ENCODE measurements at regions not wholly inside any gene's neighbourhood (a gene's known extent, or its start where the extent isn't known, plus 50 kb on each side); places are given as distances from the start of the nearest gene placed in this dataset.
"Not testable (repeated sequence)": the region's sequence is repeated elsewhere in the genome, so short reads cannot be mapped to it uniquely, and the experiment has no call there.

DNA sequence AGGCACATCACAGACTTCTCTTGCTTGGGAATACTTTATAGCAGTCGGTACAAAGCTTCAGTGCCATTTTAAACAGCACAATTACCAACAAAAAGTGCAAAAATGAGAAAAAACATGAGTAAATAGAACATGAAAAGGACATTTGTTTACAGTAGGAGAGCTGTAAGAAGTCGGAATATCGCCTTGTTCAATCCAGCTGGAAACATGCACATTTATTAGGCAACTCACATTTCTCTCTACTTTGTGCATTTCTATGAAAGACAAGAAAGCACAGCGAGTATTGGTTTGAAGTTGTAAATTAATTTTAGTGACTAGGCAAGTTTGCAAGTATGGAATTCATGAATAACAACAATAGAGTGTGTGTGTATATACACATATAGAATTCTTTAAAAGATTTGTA is 484.7 kb downstream of the DACH1 start:
- no peak for ATAC-seq

DNA sequence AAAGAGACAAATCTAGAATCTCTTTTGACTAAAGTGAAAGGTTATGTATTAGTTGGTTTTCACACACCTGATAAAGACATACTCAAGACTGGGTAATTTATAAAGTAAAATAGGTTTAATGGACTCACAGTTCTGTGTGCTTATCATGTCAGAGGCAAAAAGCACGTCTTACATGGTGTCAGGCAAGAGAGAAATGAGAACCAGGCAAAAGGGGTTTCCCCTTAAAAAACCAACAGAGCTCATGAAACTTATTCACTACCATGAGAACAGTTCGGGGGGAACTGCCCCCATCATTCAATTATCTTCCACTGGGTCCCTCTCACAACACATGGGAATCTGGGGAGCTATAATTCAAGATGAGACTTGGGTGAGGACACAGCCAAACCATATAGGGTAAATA is 486.8 kb downstream of the DACH1 start:
- ATAC-seq = no peak

DNA sequence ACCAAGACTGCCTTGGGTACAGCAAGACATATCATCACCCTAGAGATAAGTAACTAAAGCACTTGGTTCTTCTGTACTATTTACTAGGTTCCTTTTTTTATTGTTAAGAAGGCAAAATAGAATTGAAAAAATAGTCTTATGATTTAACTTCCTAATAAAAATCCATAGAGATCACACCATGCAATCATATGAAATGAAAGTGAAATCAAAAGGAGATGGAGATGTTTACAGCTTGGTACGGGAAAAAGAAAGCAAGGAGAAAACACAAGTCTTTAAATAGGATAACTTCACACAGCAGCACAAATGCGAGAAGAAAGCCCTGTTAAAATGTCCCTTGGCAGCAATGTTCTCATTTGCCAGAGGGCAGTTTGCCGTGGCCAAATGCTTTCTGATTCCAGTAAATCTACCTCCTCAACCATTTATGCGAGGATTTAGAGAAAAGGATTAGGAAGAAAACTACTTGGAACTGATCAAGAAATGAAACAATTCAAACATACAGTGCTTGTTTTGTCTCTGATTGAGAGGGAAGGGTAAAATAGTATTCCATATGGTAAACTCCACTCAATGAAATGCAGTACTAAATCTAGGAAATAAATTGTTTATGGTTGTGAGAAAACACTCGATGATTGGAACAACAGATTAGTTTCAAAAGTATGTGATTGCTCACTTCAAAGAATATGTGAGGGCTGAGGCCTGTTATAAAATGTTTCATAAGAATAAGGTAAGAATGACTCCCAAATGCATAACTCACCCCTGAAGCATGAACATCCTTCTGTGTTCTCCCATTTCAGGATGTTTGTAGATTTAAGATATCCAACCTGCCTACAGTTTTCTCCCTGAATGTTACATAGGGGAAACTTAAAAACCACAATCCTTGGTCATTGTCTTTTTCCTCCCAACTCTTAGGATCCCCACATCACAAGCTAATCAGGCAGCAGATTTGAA is 487.8 kb downstream of the DACH1 start:
- ATAC-seq = no peak

DNA sequence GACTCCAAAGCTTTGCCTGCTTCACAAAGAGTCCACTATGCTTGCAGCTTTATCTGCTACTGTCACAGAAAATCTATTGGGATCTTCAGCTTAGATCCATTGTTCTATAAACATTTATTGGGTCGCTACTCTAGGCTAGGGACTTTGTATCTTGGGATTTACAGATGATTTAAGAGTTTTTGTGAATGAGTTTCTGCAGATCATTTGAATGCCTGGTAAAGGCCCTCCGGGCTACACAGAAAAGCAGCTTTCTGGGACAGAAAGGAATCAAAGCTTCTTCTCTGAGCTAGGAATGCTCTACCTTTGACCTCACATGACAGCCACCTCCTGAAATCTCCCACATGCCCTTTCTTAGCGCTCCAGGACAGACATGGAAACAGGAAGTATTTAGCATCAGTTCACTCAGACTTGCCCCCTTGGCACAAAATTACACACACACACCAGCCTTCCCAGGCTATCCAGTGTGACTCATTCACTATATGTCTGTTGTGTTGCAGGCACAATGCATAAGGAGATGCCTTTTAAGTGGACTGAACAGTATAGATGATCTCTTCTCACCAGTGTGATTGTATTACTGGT is 492.4 kb downstream of the DACH1 start:
- no peak for ATAC-seq

DNA sequence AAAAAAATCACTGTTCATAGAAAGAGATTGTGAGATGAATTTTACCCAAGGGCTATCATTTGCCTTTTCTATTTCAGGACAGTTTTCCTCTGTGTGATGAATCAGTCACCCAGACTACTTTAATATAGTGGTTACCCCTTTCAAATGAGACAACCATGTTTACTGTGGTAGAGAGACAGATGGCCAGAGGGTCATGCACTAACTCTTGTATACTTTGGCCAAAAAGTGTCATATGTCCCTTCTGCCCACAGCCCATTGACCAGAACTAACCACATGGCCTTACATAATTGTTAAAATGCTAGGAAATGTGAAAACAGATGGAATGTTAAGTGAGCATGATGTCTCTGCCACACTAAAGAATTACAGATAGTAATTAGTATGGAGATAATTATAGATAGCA is 498.7 kb downstream of the DACH1 start:
- no peak for ATAC-seq

DNA sequence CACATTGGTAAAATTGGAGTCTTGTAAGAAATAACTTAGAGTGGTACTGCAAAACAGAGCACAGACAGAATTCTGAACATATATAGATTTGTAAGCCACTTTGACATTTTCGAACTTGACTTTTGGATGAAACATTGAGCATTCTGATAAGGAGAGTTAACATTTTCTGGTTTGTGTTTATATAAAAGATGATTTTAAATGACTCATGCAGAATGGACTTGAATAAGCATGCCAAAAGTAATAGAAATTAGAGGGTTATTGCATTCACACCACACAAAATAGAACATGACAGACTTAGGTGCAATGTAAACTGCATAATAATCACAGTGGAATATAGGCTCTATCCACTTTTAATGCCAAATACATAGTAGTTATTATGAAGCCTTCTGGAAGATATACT is 507.0 kb downstream of the DACH1 start:
- no peak for ATAC-seq

DNA sequence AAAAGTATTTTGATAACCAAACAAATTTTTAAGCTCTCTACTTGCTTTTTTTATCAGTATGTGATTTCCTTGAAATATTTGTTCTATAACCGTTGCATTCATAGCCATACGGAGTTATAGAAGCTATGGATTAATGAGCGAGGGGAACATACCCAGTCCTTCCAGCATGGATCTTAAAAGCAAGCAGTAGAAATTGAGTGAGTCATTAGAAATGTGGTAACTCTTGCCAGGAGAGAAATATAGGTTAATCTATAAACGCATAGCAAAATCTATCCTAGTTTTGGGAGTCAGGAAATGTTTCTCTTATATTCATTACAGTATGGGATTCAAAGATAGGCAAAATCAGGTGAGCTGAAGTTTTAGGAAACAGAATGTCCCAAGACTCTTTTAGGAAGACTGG is 507.4 kb downstream of the DACH1 start:
- ATAC-seq = no peak

DNA sequence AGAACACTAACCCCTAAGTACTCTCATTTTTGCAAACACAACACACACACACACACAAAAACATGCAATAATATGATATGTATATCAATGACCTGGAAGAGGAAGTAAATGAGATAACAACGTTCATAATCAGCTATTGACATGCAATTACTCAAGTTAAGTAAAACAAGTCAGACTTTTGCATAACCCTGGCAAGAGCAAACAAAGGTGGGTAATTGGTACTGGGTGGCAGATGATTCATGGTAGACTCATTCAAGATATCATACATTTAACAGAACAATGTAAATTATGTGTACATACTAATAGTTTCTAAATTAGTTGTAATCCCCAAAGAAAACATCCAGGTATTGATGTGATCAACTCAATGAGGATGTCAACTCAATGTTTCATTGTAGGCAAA is 508.8 kb downstream of the DACH1 start:
- no peak for ATAC-seq

DNA sequence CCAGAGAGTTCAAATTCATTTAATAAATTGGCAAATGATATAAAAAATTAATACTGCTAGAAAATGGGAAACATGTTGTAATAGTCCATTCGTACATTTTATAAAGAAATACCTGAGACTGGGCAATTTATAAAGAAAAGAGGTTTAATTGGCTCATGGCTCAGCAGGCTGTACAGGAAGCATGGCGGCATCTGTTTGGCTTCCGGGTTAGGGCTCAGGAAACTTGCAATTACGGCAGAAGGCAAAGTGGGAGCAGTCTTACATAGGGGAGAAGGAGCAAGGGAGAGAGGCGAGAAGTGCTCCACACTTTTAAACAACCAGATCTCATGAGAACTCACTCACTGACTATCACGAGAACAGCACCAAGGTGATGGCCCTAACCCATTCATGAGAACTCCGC is 512.0 kb downstream of the DACH1 start:
- ATAC-seq = no peak

DNA sequence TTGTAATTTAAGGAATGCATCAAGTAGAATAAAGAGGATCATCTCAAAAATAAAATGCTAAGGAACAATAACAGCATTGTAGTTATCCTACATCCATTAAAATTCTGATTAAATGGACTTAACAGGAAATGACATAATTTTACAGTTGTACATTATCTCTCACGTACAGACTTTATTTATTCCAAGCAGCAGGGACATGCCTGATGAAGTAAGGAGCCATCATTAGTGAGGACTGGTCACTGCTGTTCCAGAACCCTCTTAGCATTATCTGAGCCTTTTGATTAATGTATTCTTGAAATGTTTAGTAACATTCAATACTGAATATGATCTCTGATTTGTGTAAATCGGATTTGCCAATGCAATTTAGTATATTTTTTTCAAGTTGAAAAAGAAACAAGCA is 516.1 kb downstream of the DACH1 start:
- no peak for ATAC-seq

DNA sequence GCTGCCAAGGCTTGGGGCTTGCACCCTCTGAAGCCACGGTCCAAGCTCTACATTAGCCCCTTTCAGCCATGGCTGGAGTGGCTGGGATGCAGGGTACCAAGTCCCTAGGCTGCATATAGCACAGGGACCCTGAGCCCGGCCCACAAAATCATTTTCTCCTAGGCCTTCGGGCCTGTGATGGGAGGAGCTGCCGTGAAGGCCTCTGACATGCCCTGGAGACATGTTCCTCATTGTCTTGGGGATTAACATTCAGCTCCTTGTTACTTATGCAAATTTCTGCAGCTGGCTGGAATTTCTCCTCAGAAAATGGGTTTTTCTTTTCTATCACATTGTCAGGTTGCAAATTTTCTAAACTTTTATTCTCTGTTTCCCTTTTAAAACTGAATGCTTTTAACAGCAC is 521.1 kb downstream of the DACH1 start:
- not testable (repeated sequence) for ATAC-seq

DNA sequence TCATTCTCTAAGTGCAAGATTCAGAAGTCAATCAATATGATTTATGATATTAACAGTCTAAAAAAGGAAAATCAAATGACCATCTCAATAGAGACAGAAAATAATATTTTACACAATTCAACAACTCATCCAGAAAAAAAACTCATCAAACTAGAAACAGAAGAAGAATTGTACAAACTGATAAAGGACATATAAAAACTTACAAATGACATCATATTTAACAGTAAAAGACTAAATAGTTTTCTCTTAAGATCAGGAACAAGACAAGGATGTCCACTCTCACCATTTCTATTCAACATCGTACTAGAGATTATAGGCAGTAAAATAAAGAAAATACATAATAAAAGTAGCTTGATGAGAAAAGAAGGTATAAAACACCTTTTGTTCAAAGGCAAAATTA is 527.3 kb downstream of the DACH1 start:
- no peak for ATAC-seq

DNA sequence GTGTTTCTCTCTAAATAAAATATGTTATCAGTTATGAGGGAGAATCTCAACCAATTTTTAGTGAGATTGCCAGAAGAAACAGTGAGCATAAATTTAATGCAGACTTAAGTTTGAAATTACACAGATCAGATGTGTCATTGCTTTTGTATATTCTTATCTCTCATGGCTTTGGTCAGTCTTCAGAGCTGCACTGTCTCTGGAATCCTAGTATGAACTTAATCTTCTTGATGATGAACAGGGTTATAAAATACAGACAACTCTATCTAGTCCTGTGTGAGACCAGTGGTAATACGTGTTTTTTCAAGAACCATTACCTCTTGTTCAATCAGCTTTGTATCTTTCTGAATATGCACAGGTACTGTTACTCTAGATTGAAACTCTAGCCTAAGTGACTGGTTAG is 528.0 kb downstream of the DACH1 start:
- no peak for ATAC-seq

DNA sequence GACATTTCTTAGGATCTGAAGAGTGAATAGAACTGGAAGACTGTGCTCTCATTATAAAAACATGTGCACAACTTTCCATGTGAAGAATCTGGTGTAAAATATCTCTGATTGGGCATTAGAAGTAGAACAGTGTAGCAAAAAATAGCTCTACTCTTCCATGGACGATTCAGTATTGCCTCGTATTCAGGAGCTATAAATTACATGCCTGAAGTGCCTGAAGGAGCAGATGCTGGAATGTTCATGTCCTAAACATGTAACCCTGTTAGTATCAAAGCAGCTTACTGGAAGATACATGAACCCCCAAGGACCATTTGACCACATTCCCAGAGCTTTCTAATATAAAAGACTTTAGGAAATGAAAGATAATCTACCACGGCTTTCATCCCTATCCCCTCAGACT is 528.9 kb downstream of the DACH1 start:
- no peak for ATAC-seq

DNA sequence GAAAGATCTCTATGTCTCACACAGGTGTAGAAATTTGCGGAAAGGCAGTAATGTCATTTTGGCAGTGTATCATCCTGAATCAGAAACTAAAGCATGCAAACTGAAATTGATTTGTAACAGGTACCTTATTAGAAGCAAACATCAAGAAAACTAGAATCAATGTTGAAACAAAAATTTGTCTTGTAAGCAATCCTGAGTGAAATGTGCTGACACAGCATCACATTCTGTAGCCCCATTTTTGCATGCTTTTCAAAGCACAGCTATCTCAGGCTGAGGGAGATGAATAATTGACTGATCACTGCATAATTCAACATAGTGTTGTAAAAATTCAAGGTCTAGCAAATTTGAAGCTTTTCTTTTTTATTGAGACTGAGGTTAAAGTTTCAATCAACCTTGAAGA is 539.7 kb downstream of the DACH1 start:
- no peak for ATAC-seq

DNA sequence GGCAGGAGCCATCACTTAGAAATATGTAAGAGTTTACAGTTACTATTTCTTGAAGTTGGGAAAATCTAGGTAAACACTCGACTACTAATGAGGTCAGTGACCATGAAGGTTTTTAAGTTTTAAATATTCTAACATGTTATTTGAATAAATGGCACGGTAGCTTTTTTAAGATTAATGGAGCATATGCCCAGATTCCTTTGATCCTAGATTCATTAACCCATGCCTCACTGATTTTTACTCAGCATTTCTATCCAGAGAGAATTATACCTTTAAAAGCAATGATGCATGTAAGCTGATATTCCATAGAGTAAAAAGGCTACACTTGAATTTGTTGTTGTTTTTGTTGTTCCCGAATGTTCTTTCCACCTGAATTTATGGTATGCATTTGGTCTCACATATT is 541.4 kb downstream of the DACH1 start:
- ATAC-seq = no peak

DNA sequence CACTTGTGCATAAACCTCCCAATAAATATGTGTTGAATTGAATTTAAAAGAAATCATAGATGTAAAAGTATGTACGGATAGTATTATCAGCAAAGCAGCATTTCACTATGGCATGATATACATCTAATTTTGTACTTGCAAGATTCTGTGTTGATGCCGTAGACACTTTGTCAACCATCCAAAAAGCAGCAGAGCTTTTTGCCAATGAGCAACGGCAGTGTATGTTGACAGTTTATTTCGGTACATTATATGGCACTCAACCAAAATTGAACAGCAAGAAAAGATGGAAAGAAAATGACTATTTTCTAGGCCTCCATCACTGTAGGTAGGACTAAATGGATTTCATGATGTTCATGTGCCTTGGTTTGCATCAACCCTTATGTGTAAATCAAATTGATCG is 543.7 kb downstream of the DACH1 start:
- no peak for ATAC-seq

DNA sequence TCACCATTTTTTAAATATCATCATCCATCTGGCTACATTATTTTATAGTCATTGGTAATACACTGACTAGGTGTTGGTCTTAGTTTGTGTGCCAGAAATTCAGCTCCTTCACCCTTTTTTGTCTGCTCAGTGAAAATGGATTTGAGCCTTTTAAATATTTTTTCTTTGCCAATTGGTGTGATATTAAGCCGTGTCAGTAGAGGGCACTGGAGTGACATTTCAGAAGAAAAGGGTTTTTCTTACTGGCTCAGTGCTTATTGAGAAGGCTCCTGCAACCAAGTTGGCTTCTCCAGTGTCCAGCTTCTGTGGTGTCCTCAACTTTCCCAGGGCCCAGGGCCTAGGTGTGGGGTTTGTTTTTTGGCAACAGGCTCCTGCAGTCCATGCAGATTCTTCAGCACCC is 546.6 kb downstream of the DACH1 start:
- ATAC-seq = no peak

DNA sequence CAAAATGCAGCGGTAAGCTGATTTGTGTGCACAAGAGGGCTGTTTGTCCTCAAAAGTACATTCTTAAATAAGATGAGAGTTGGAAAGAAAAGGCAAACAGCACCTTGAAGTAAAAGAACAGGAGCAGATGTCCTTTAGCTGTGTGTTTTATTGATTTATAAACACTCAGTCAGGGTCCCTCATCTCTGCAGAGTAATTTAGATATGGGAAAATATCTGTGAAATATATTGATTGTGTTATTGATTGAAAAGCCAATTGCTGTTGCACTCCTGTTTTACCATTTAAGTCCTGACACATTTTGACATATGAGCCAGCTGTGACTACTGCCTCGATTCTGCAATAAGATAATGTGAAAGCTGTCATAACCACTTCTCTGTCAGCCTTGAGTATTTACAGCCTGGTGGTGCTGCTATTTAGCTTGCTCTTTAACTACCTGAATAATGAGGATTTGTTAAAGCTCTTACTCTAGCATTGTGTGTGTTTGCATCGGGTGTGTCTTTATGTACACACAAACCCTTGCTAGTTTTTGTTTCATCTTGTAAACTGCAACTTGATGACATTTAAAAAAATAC is 550.1 kb downstream of the DACH1 start:
- ATAC-seq = no peak

DNA sequence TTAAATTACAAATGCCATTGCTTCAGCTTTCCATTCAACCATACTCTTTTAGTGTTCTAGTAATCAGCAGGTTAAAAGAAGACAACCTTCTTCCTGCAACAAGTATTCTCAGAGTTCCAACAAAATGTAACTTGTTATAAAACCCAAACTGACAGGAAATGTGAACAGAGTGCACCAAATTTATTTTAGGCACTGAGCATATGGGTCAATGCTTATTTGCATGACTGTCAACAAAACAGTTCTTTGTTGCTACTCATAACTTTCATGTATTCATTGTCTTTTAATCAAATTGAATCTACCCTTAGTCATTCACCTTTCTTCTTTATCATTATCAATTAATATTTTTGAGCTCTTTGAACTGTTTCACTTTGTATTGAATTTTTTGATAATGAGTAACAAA is 554.1 kb downstream of the DACH1 start:
- no peak for ATAC-seq

DNA sequence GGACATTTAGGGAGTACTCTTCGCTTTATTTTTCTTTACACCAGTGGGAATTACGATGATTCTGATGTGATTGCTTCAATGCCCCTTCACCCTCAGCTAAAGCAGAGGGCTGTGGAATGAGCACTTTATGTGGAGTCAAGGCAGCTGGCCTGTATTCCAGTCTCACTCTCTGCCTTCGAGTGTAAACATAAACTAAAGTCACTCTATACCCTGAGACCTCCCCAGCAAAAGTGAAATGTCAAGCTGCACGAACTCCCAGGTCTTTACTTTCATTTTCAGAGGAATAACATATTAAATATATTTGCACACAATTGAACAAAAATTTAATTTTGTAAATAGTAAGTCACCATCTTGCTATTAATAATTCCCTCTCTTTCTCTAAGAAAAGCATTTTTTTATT is 557.1 kb downstream of the DACH1 start:
- no peak for ATAC-seq

DNA sequence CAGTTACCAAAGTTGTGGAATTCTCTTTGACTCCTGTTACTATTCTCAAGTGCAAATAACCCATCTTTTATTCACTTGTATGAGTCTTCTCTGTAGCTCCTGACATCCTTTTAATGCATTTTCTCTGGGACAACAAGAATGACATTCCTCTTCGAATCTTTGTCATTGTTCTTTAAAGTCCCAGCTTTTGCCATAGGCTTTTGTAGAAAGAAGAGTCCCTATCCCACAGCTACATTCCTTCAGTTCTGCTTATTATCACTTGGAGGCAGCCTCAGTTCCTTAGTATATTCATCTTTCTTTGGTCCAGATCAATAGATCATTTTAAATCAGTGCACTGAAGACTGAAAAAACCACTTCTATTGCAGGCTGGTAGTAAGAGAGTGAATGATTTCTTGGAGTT is 560.2 kb downstream of the DACH1 start:
- ATAC-seq = no peak

DNA sequence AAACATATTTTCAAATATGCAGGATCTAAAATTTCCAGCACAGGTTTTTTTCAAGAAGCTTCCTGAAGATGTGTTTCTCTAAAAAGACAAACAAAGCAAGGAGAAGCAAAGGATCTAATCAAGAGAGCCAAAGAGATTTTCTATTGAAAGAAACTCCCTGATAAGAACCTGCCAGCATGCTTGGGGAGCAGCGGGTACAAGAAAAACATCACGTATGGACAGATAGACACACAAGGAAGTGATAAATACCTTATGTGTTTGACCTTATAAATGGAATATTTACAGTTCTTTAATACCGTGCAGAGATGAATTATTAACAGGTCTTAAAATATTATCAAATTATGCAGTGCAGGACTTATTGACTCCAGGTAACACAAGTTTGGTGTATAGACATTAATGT is 562.1 kb downstream of the DACH1 start:
- ATAC-seq = no peak

DNA sequence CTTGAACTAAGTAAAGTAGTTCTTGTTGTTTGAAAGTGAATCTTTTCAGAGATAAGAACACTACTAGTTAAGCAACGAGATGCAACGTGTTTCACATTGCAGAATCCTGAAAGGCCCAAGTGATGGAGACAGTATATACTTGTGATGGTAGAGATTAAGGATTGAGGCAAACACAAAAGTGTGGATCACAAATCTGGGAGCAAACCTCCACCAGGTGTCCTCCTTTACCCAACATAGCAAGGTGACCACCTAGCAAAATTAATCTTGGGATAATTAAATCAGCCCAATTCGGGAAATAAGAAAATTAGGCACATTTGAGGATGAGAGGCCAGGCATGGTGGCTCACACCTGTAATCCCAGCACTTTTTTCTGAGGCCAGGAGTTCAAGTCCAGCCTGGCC is 563.9 kb downstream of the DACH1 start:
- no peak for ATAC-seq

Data from esophagus mucosa (tissue), 1 donor.